ENCODE measurements at regions not wholly inside any gene's neighbourhood (a gene's known extent, or its start where the extent isn't known, plus 50 kb on each side); places are given as distances from the start of the nearest gene placed in this dataset.

GRCh38 chr1:79556189-79556588 lies 549.7 kb upstream of the ADGRL4 start:
- peak; percentile 6; the same call in 1 of the 2 replicates for TF ChIP-seq CTCF (IDR thresholded peaks at IDR 0.05)
- no peak for TF ChIP-seq ZFX (IDR thresholded peaks at IDR 0.05; ENCODE audit: borderline replicate concordance)
